Endothelial cell of umbilical vein (primary cell): ENCODE measurements at regions not wholly inside any gene's neighbourhood (a gene's known extent, or its start where the extent isn't known, plus 50 kb on each side); places are given as distances from the start of the nearest gene placed in this dataset.

Experiments
- EZH2 ChIP-seq: IDR thresholded peaks from 2 replicates; pipeline ENCODE4 v1.6.1; 2012; ENCODE audit warnings: borderline replicate concordance, low read depth, mild to moderate bottlenecking, moderate library complexity, low read length, inconsistent platforms; ENCODE audit not compliant: severe bottlenecking
- GATA2 ChIP-seq: IDR thresholded peaks from 2 replicates; pipeline ENCODE4 v1.7.0; 2011; ENCODE audit warnings: low read depth, mild to moderate bottlenecking, moderate library complexity, mixed read lengths, low read length; ENCODE audit not compliant: insufficient read length, insufficient read depth
- POLR2A ChIP-seq: IDR thresholded peaks from 2 replicates; pipeline ENCODE4 v1.6.1; 2012; ENCODE audit warnings: low read depth, mild to moderate bottlenecking, control low read depth, low read length
- TF ChIP-seq, protein P1 (sequence below), 2 donors: IDR thresholded peaks; 1 replicate in 1 of 2; 2 replicates in 1 of 2; pipeline ENCODE4 v1.5.1; 2011; ENCODE audit warnings: low read length in 2 of 2, mild to moderate bottlenecking in 2 of 2, moderate library complexity in 2 of 2, control low read depth in 1 of 2, inconsistent platforms in 1 of 2, low read depth in 1 of 2; ENCODE audit not compliant: insufficient read depth in 1 of 2; ENCODE audit errors: extremely low read depth in 1 of 2
- TF ChIP-seq, protein P2 (sequence below): IDR thresholded peaks from 2 replicates; pipeline ENCODE4 v1.6.1; 2011; ENCODE audit not compliant: insufficient read depth, insufficient read length

DNA sequence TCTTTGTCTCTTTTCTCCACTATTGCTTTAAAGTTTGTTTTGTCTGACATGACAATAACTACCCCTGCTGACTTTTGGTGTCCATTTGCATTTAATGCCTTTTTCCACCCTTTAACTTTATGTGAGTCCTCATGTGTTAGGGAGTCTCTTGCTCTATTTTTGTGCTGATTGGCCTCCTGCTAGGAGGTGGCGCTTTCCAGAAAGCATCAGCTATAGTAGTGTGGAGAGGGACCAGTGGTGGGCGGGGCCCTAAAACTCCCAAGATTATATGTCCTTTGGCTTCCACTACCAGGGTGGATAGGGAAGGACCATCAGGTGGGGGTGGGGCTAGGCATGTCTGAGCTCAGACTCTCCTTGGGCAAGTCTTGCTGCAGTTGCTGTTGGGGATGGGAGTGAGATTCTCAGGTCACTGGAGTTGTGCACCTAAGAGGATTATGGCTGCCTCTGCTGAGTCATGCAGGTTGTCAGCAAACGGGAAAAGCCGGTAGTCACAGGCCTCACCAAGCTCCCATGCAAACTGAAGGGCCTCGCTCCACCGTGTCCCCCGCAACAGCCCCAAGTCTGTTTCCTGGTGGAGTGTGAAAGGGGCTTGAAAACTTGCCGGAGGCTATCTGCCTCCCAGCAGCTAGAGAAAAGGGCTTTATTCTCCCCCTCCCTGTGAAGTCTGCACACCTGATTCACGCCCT is 156.3 kb downstream of the CPEB2 start:
- TF ChIP-seq EZH2 (no peak), POLR2A (no peak), GATA2 (no peak)
- TF ChIP-seq, protein P1, sequence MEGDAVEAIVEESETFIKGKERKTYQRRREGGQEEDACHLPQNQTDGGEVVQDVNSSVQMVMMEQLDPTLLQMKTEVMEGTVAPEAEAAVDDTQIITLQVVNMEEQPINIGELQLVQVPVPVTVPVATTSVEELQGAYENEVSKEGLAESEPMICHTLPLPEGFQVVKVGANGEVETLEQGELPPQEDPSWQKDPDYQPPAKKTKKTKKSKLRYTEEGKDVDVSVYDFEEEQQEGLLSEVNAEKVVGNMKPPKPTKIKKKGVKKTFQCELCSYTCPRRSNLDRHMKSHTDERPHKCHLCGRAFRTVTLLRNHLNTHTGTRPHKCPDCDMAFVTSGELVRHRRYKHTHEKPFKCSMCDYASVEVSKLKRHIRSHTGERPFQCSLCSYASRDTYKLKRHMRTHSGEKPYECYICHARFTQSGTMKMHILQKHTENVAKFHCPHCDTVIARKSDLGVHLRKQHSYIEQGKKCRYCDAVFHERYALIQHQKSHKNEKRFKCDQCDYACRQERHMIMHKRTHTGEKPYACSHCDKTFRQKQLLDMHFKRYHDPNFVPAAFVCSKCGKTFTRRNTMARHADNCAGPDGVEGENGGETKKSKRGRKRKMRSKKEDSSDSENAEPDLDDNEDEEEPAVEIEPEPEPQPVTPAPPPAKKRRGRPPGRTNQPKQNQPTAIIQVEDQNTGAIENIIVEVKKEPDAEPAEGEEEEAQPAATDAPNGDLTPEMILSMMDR (IDR thresholded peaks at IDR 0.05; ENCODE audit: extremely low read depth in 1 of 2, insufficient read depth in 1 of 2, low read depth in 1 of 2, low read length in 2 of 2) = no peak
- TF ChIP-seq, protein P2, sequence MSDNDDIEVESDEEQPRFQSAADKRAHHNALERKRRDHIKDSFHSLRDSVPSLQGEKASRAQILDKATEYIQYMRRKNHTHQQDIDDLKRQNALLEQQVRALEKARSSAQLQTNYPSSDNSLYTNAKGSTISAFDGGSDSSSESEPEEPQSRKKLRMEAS = no peak
